BLaER1 treated with 17β-estradiol and CSF1 and Interleukin-3, amounts not matched to agents 10 nM and 100 nM (cell line): ENCODE measurements at regions not wholly inside any gene's neighbourhood (a gene's known extent, or its start where the extent isn't known, plus 50 kb on each side); places are given as distances from the start of the nearest gene placed in this dataset.

Experiments
- H3K27ac ChIP-seq, 11 experiments: shearing (Covaris generic); formaldehyde crosslinking; 2 replicates each; pipeline ENCODE4 v1.8.1; 2022
- H3K27me3 ChIP-seq, 11 experiments: shearing (Covaris generic); formaldehyde crosslinking; 2 replicates each; pipeline ENCODE4 v1.8.1; 2022
- H3K36me3 ChIP-seq, 11 experiments: shearing (Covaris generic); formaldehyde crosslinking; 2 replicates each; pipeline ENCODE4 v1.8.1; 2022
- H3K4me1 ChIP-seq, 10 experiments: shearing (Covaris generic); formaldehyde crosslinking; 2 replicates each; pipeline ENCODE4 v1.8.1; 2022
- H3K4me2 ChIP-seq, 11 experiments: shearing (Covaris generic); formaldehyde crosslinking; 2 replicates each; pipeline ENCODE4 v1.8.1; 2022
- H3K4me3 ChIP-seq, 10 experiments: shearing (Covaris generic); formaldehyde crosslinking; 2 replicates each; pipeline ENCODE4 v1.8.1; 2022
- H3K9ac ChIP-seq, 11 experiments: shearing (Covaris generic); formaldehyde crosslinking; 2 replicates each; pipeline ENCODE4 v1.8.1; 2022
- H3K9me3 ChIP-seq, 11 experiments: shearing (Covaris generic); formaldehyde crosslinking; replicated peaks in 1 of 11; 2 replicates each; pipeline ENCODE4 v1.8.1; 2022
- H4K20me1 ChIP-seq, 11 experiments: shearing (Covaris generic); formaldehyde crosslinking; 2 replicates each; pipeline ENCODE4 v1.8.1; 2022
- Cebpa-rat ChIP-seq, 11 experiments: shearing (Covaris generic); IDR thresholded peaks; 2 replicates each; pipeline ENCODE4 v1.8.1; 2022

DNA sequence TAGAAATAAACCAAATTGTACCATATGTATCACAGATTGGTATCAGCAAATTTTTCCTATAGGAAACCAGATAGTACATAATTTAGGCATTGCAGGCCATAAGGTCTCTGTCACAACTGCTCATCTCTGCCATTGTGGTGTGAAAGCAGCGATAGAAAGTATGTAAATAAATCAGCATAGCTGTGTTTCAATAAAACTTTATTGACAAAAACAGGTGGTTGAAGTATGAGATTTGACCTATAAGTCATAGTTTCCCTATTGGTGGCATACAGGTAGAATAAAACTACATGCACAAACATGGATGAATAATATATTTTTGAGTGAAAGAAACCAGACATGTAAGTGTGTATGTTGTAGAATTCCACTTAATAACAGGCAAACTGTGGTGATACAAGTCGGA is 1454.9 kb downstream of the REEP3 start:
- Histone ChIP-seq H3K4me3 (no peak overlapping the region), H3K27ac (no peak overlapping the region), H3K36me3 (no peaks in the 10 kb centered on the region), H3K27me3 (no peaks in the 10 kb centered on the region), H4K20me1 (no peaks in the 10 kb centered on the region), H3K4me2 (no peak overlapping the region), H3K9ac (no peak overlapping the region), H3K9me3 (no peaks in the 10 kb centered on the region), H3K4me1 (no peaks in the 10 kb centered on the region)
- no peak for TF ChIP-seq Cebpa-rat (IDR thresholded peaks at IDR 0.05)

DNA sequence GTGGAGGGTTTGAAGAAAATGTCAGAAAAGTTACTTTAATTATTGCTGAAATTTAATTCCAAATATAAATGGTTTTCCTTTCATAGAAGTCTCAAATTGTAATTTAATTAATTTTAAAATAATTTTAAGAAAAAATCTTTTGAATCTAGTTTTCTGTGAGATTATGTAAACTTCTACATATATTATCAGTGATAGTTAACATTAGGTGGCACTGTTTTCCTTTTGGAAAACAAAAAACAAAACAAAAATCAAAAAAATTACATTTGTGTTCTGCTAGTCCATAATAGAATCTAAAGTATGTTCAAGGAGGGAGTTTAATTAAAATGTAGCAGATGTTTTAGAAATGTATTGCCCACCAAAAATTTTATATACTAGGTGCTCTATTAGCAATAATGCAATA is 1456.7 kb downstream of the REEP3 start:
- Histone ChIP-seq H3K4me3 (no peak overlapping the region), H3K4me1 (no peaks in the 10 kb centered on the region), H4K20me1 (no peaks in the 10 kb centered on the region)

DNA sequence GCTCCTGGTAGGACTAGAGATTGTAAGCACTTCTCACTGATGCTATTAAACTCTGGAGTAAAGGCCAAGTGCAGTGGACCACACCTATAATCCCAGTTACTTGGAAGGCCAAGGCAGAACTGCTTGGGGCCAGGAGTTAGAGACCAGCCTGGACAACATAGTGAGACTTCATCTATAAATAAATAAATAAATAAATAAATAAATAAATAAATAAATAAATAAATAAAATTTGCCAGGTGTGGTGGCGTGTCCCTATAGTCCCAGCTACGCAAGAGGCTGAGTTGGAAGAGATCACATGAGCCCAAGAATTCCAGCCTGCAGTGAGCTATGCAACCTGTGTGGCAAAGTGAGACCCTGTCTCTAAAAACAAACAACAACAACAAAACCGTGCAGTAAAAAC is 1475.7 kb downstream of the REEP3 start:
- no peaks in the 10 kb centered on the region for H4K20me1 ChIP-seq
- H3K9ac ChIP-seq, result no peak overlapping the region
- H3K4me2 ChIP-seq, result no peak overlapping the region
- H3K9me3 ChIP-seq, result no peaks in the 10 kb centered on the region
- no peaks in the 10 kb centered on the region for H3K4me1 ChIP-seq
- no peak for TF ChIP-seq Cebpa-rat (IDR thresholded peaks at IDR 0.05)
- H3K27ac ChIP-seq, result no peak overlapping the region
- no peaks in the 10 kb centered on the region for H3K36me3 ChIP-seq
- no peaks in the 10 kb centered on the region for H3K27me3 ChIP-seq
- H3K4me3 ChIP-seq, result no peak overlapping the region

More for the DNA sequence above, 1456.7 kb downstream of the REEP3 start:
- TF ChIP-seq Cebpa-rat (IDR thresholded peaks at IDR 0.05), result no peak
- Histone ChIP-seq H3K27ac (no peak overlapping the region), H3K36me3 (no peaks in the 10 kb centered on the region), H3K27me3 (no peaks in the 10 kb centered on the region), H3K9me3 (no peaks in the 10 kb centered on the region), H3K9ac (no peak overlapping the region), H3K4me2 (no peak overlapping the region)

DNA sequence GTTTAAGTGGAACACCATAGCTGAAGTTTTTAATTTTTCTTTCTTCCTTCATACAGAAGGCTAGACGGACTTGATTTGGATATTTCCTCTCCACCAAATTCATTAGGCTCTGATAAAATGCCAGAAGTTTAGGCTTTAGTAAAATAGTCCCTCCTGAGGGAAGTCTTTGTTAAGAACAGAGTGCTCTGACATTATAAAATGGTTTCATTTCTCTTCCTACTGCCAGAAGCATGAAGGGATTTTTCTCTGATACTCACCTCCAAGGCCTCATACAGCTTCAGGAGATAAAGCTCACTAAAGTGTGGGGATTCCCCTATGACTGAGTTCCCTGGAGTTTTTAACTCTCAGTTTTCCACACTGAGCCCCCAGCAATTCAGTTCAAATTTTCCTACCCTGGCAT is 1489.6 kb downstream of the REEP3 start:
- H4K20me1 ChIP-seq, result no peaks in the 10 kb centered on the region
- no peak overlapping the region for H3K27ac ChIP-seq
- H3K9me3 ChIP-seq, result no peaks in the 10 kb centered on the region
- no peak overlapping the region for H3K4me3 ChIP-seq
- H3K4me2 ChIP-seq, result no peak overlapping the region
- H3K4me1 ChIP-seq, result no peaks in the 10 kb centered on the region
- H3K27me3 ChIP-seq, result no peaks in the 10 kb centered on the region
- no peaks in the 10 kb centered on the region for H3K36me3 ChIP-seq
- H3K9ac ChIP-seq, result no peak overlapping the region
- TF ChIP-seq Cebpa-rat (IDR thresholded peaks at IDR 0.05), result no peak

DNA sequence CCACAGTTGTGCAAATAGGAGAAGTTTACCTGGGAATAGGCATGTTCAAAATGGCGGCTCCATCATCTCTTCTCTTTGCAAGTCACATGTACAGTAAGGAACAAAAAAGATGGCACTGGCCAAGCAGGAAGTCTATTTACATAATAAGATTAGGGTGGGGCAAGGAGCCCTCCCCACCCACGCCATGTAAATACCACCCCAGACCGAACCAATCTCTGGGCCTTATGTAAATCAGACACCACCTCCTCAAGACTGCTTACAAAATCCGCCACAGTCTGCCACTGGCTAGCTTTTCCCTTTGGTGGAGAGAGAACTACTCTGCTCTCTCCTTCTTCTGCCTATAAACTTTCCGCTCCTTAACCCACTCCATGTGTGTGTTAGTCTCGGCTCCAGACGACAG is 1496.3 kb downstream of the REEP3 start:
- no peak overlapping the region for H3K9ac ChIP-seq

DNA sequence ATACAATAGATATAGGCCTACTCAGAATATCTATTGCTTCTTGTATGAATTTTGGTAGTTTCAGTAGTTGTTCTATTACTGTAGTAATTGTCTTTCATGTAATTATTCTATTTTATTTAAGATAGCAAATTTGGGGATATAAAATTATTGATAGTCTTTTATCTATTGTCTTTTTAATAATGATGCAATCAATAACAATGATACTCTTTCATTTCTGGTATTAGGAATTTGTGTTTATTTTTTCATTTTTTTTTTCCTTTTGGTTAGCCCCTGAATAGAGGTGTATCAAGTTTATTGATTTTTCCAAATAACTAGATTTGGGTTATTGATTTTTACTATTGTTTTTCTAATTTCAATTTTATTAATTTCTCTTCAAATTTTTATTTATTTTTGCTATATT is 1503.7 kb downstream of the REEP3 start:
- no peak for TF ChIP-seq Cebpa-rat (IDR thresholded peaks at IDR 0.05)
- H3K4me2 ChIP-seq, result no peak overlapping the region
- H3K27ac ChIP-seq, result no peak overlapping the region
- H4K20me1 ChIP-seq, result no peaks in the 10 kb centered on the region
- H3K4me1 ChIP-seq, result no peaks in the 10 kb centered on the region
- no peaks in the 10 kb centered on the region for H3K9me3 ChIP-seq
- H3K27me3 ChIP-seq, result no peaks in the 10 kb centered on the region
- no peaks in the 10 kb centered on the region for H3K36me3 ChIP-seq
- H3K9ac ChIP-seq, result no peak overlapping the region
- H3K4me3 ChIP-seq, result no peak overlapping the region

More for the DNA sequence above, 1496.3 kb downstream of the REEP3 start:
- no peak overlapping the region for H3K4me2 ChIP-seq
- H3K36me3 ChIP-seq, result no peaks in the 10 kb centered on the region
- no peaks in the 10 kb centered on the region for H3K27me3 ChIP-seq
- H3K9me3 ChIP-seq, result 0 out of 22 replicates have a peak, but pooled peaks cover 0 to 4% (median 0%) of the 10 kb centered on the region in 11 experiments
- no peak overlapping the region for H3K4me3 ChIP-seq
- H4K20me1 ChIP-seq, result no peaks in the 10 kb centered on the region
- no peak for TF ChIP-seq Cebpa-rat (IDR thresholded peaks at IDR 0.05)
- H3K4me1 ChIP-seq, result no peaks in the 10 kb centered on the region
- no peak overlapping the region for H3K27ac ChIP-seq

DNA sequence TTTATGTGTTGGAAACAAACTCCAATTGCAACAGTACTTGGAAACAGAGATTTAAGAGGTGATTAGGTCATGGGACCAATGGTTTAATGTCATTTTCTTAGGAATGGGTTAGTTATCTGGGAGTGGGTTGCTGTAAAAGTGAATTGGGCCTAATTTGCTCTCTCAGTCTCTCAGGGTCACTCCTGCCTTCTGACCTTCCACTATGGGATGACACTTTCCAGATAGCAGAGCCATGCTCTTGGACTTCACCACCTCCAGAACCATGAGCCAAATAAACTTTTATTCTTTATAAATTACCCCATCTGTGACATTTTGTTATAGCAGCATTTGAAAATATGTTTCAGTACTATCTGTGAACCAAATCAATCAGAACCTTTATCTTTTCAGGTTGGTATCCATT is 1509.1 kb downstream of the REEP3 start:
- H3K27me3 ChIP-seq, result no peaks in the 10 kb centered on the region
- H3K4me1 ChIP-seq, result no peaks in the 10 kb centered on the region
- no peak for TF ChIP-seq Cebpa-rat (IDR thresholded peaks at IDR 0.05)
- no peak overlapping the region for H3K27ac ChIP-seq
- no peak overlapping the region for H3K4me2 ChIP-seq
- no peaks in the 10 kb centered on the region for H4K20me1 ChIP-seq
- no peak overlapping the region for H3K9ac ChIP-seq
- peaks cover 15 to 22% (median 16%) of the 10 kb centered on the region in 11 experiments for H3K9me3 ChIP-seq
- no peak overlapping the region for H3K4me3 ChIP-seq
- no peaks in the 10 kb centered on the region for H3K36me3 ChIP-seq

DNA sequence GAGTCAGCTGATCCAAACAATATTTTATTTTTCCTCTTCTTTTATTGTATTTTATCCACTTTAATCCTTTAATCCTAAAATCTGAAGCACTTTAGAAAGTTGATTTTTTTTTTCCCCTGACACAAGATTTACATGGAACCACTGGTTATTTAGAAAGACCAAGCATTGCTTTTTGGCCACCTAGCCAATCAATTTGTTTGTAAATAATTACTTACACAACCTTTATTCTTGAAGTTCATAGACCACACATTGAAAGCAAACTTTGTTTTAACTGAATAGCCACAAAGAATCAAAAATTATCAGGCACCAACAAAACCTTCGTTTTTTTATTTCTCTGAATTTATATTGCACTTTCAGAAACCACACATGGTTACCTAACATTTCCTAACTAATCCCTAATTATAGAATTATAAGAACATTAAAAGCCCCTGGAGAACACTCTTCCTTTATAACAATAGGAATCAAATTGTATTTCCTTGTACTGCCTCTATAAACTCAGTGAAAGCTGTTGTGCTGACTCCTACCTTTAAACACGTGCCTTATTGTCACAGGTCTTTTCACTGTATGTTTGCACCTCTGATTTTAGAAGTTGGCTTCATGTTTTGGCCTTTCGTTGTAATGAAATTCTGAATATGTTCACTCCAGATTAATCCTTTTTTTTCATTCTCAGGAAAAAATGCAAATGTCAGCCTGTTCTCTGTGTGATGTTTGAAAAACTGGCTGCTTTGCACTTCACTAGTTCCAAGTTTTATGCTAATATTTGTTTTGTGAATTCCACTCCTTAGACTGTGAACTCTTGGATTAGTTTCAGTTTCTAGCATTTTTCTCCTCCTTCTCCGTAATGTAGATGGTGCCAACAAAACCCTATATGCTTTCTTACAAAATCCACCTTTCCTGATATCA is 1511.9 kb downstream of the REEP3 start:
- no peak overlapping the region for H3K4me2 ChIP-seq
- H3K4me3 ChIP-seq, result no peak overlapping the region
- peaks cover 18 to 26% (median 21%) of the 10 kb centered on the region in 11 experiments for H3K9me3 ChIP-seq
- no peak for TF ChIP-seq Cebpa-rat (IDR thresholded peaks at IDR 0.05)
- no peaks in the 10 kb centered on the region for H3K4me1 ChIP-seq
- H3K27ac ChIP-seq, result no peak overlapping the region
- no peaks in the 10 kb centered on the region for H3K27me3 ChIP-seq
- no peak overlapping the region for H3K9ac ChIP-seq
- no peaks in the 10 kb centered on the region for H4K20me1 ChIP-seq
- H3K36me3 ChIP-seq, result no peaks in the 10 kb centered on the region

DNA sequence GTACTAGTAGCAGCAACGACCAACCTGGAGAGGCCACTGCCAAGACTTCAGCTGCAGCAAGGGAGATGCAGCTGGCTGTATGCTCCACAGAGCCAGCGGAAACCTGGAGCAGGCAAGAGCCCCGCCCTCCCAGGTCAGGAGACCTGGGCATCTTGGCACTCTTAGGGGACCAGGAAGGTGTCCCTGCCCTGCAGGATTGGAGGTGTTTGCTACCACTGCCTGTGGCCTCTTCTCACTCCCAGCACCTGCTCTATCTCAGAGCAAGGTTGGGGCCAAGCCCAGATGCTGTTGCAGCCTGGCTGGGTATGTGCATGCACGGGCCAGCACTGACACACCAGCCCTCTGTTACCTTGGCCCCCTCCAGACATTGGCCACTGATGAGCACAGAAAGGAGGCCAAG is 1512.8 kb downstream of the REEP3 start:
- H3K27ac ChIP-seq, result no peak overlapping the region
- no peaks in the 10 kb centered on the region for H3K36me3 ChIP-seq
- TF ChIP-seq Cebpa-rat (IDR thresholded peaks at IDR 0.05), result no peak
- no peak overlapping the region for H3K4me3 ChIP-seq
- no peaks in the 10 kb centered on the region for H3K27me3 ChIP-seq
- H3K9me3 ChIP-seq, result peaks cover 18 to 26% (median 21%) of the 10 kb centered on the region in 11 experiments
- H4K20me1 ChIP-seq, result no peaks in the 10 kb centered on the region
- no peak overlapping the region for H3K4me2 ChIP-seq
- H3K4me1 ChIP-seq, result no peaks in the 10 kb centered on the region
- no peak overlapping the region for H3K9ac ChIP-seq

DNA sequence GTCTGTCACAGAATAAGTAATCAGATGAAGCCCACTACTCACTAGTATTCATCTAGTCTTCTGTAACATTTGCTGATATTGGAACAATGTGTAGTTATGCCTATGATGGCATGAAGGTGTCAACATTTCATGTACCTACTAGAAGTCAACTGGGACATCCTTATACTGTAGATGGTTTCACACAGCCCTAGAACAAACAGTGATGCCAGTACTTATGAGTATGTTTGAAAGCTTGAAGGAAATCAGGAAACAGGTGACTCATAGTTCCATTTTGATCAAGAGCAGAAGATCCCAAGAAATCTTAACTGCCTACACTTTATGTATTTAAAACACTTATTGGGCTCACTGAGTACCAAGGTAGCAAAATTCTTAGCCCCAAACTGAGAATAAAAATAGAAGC is 1519.6 kb downstream of the REEP3 start:
- H3K4me2 ChIP-seq, result no peak overlapping the region
- no peaks in the 10 kb centered on the region for H4K20me1 ChIP-seq
- no peaks in the 10 kb centered on the region for H3K4me1 ChIP-seq
- no peak overlapping the region for H3K9ac ChIP-seq
- H3K4me3 ChIP-seq, result no peak overlapping the region
- H3K27ac ChIP-seq, result no peak overlapping the region
- no peaks in the 10 kb centered on the region for H3K36me3 ChIP-seq
- peaks cover 0 to 2% (median 0%) of the 10 kb centered on the region in 11 experiments; a peak in 4 of 22 replicates for H3K9me3 ChIP-seq
- no peaks in the 10 kb centered on the region for H3K27me3 ChIP-seq
- TF ChIP-seq Cebpa-rat (IDR thresholded peaks at IDR 0.05), result no peak
